ENCODE measurements at regions not wholly inside any gene's neighbourhood (a gene's known extent, or its start where the extent isn't known, plus 50 kb on each side); places are given as distances from the start of the nearest gene placed in this dataset.
A peak's percentile ranks its signal among the peaks of the same experiment; 100 is the strongest.

DNA sequence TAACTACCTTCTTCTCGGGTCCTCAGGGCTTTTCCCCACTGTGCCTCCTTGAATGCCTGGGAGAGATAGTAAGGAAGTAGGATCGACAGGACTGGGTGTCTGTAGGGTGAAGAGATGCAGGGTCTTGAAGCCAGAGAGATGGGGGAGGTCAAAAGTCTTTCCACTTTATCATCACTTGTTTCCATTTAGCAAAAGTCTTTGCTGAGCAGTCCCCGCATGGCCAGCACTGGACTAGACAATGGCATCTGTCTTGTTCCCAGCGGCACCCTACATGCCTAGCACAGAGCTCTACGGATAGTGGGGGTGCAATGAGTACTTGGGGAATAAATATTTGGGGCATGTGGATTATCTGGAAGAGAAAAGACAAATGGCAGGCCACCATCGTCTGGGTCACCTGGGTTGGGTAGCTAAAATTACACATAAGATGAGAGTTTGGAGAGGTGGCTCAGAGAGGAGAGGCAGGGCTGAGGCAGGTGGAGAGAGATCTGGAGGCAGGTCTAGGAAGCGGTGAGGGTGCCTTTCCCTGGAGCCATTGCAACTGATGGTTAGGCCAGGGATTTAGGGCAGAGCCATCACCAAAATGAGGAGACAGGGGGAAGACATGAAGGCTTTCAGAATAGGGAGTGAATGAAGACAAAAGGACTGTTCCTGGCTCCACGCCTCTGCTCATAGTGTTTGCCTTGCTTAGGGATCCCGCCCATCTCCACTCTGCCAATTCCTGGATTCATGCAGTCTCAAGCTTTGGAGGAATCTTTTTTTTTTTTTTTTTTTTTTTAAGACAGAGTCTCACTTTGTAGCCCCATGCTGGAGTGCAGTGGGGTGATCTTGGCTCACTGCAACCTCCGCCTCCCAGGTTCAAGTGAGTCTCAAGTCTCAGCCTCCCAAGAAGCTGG, 250.8 kb upstream of the KLF4 start:
- peaks cover 54% of the 10 kb centered on the region for H3K4me1 ChIP-seq (ENCODE audit: control insufficient read depth, insufficient read depth, low read length)
- H3K9me3 ChIP-seq (ENCODE audit: control insufficient read depth, low read length), result no peaks in the 10 kb centered on the region
- DNase-seq (ENCODE audit: low read depth), result no peak
- H3K36me3 ChIP-seq (ENCODE audit: control insufficient read depth, insufficient read depth, low read length, severe bottlenecking), result no peaks in the 10 kb centered on the region
- H3K27me3 ChIP-seq (replicated peaks; ENCODE audit: control insufficient read depth, insufficient read depth, low read length), result no peaks in the 10 kb centered on the region
- peak overlapping the region; percentile 14 for H3K9ac ChIP-seq (ENCODE audit: low read length)
- no peak overlapping the region for H3K4me3 ChIP-seq (ENCODE audit: low read length)

GRCh38 chr9:107739601-107740082, 250.1 kb upstream of the KLF4 start:
- DNase-seq (ENCODE audit: low read depth), result peak; percentile 42
- Histone ChIP-seq H3K9ac (ENCODE audit: low read length) (peak overlapping the region; percentile 69), H3K36me3 (ENCODE audit: control insufficient read depth, insufficient read depth, low read length, severe bottlenecking) (no peaks in the 10 kb centered on the region), H3K4me1 (ENCODE audit: control insufficient read depth, insufficient read depth, low read length) (peaks cover 61% of the 10 kb centered on the region), H3K27me3 (replicated peaks; ENCODE audit: control insufficient read depth, insufficient read depth, low read length) (no peaks in the 10 kb centered on the region), H3K4me3 (ENCODE audit: low read length) (no peak overlapping the region), H3K9me3 (ENCODE audit: control insufficient read depth, low read length) (no peaks in the 10 kb centered on the region)

- H3K9me3 ChIP-seq (ENCODE audit: control insufficient read depth, low read length), result no peaks in the 10 kb centered on the region
- no peaks in the 10 kb centered on the region for H3K27me3 ChIP-seq (replicated peaks; ENCODE audit: control insufficient read depth, insufficient read depth, low read length)
- peak overlapping the region; percentile 2 for H3K4me3 ChIP-seq (ENCODE audit: low read length)
- peak overlapping the region; percentile 69 for H3K9ac ChIP-seq (ENCODE audit: low read length)
- no peak for DNase-seq (ENCODE audit: low read depth)
- H3K4me1 ChIP-seq (ENCODE audit: control insufficient read depth, insufficient read depth, low read length), result peaks cover 68% of the 10 kb centered on the region
- no peaks in the 10 kb centered on the region for H3K36me3 ChIP-seq (ENCODE audit: control insufficient read depth, insufficient read depth, low read length, severe bottlenecking)
These were observed 249.2 kb upstream of the KLF4 start for GRCh38 chr9:107738789-107739188.

- Histone ChIP-seq H3K9me3 (ENCODE audit: control insufficient read depth, low read length) (no peaks in the 10 kb centered on the region), H3K4me1 (ENCODE audit: control insufficient read depth, insufficient read depth, low read length) (peaks cover 74% of the 10 kb centered on the region), H3K9ac (ENCODE audit: low read length) (peak overlapping the region; percentile 69), H3K27me3 (replicated peaks; ENCODE audit: control insufficient read depth, insufficient read depth, low read length) (no peaks in the 10 kb centered on the region), H3K36me3 (ENCODE audit: control insufficient read depth, insufficient read depth, low read length, severe bottlenecking) (no peaks in the 10 kb centered on the region), H3K4me3 (ENCODE audit: low read length) (peak overlapping the region; percentile 52)
- DNase-seq (ENCODE audit: low read depth), result peak; percentile 36
These were observed 248.6 kb upstream of the KLF4 start for GRCh38 chr9:107737987-107738743.

GRCh38 chr9:107737610-107737986, 248.0 kb upstream of the KLF4 start:
- H3K36me3 ChIP-seq (ENCODE audit: control insufficient read depth, insufficient read depth, low read length, severe bottlenecking), result no peaks in the 10 kb centered on the region
- H3K4me3 ChIP-seq (ENCODE audit: low read length), result peak overlapping the region; percentile 52
- H3K4me1 ChIP-seq (ENCODE audit: control insufficient read depth, insufficient read depth, low read length), result peaks cover 78% of the 10 kb centered on the region
- no peak for DNase-seq (ENCODE audit: low read depth)
- peak overlapping the region; percentile 69 for H3K9ac ChIP-seq (ENCODE audit: low read length)
- H3K27me3 ChIP-seq (replicated peaks; ENCODE audit: control insufficient read depth, insufficient read depth, low read length), result no peaks in the 10 kb centered on the region
- no peaks in the 10 kb centered on the region for H3K9me3 ChIP-seq (ENCODE audit: control insufficient read depth, low read length)

- Histone ChIP-seq H3K36me3 (ENCODE audit: control insufficient read depth, insufficient read depth, low read length, severe bottlenecking) (no peaks in the 10 kb centered on the region), H3K9ac (ENCODE audit: low read length) (no peak overlapping the region), H3K4me3 (ENCODE audit: low read length) (no peak overlapping the region), H3K4me1 (ENCODE audit: control insufficient read depth, insufficient read depth, low read length) (peaks cover 73% of the 10 kb centered on the region), H3K27me3 (replicated peaks; ENCODE audit: control insufficient read depth, insufficient read depth, low read length) (no peaks in the 10 kb centered on the region), H3K9me3 (ENCODE audit: control insufficient read depth, low read length) (no peaks in the 10 kb centered on the region)
- DNase-seq (ENCODE audit: low read depth), result no peak
These were observed 246.3 kb upstream of the KLF4 start for GRCh38 chr9:107735821-107736220.

- H3K9me3 ChIP-seq (ENCODE audit: control insufficient read depth, low read length), result no peaks in the 10 kb centered on the region
- H3K4me1 ChIP-seq (ENCODE audit: control insufficient read depth, insufficient read depth, low read length), result peaks cover 59% of the 10 kb centered on the region
- peak; percentile 95 for DNase-seq (ENCODE audit: low read depth)
- peak overlapping the region; percentile 50 for H3K4me3 ChIP-seq (ENCODE audit: low read length)
- no peaks in the 10 kb centered on the region for H3K27me3 ChIP-seq (replicated peaks; ENCODE audit: control insufficient read depth, insufficient read depth, low read length)
- H3K36me3 ChIP-seq (ENCODE audit: control insufficient read depth, insufficient read depth, low read length, severe bottlenecking), result no peaks in the 10 kb centered on the region
- H3K9ac ChIP-seq (ENCODE audit: low read length), result peak overlapping the region; percentile 82
These were observed 244.9 kb upstream of the KLF4 start for GRCh38 chr9:107734256-107735013.

DNA sequence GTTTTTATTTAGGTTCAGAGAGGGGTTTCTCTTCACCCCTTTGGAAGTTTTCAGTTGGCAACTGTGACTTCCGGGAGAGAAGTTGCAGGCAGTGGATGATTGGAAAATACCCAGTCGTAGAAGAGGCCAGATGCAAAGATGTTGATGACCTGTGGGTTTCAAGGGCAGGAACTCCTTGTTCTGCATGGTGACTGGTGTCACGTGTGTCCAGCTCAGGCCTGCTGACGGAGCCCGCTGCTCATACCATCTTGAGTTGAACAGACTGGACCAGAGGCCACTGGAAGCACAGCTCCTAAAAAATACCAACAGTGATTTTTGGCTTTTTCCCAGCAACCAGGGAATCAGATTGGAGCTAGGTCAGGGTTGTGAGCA, 243.9 kb upstream of the KLF4 start:
- no peaks in the 10 kb centered on the region for H3K9me3 ChIP-seq (ENCODE audit: control insufficient read depth, low read length)
- peak overlapping the region; percentile 81 for H3K9ac ChIP-seq (ENCODE audit: low read length)
- DNase-seq (ENCODE audit: low read depth), result no peak
- H3K36me3 ChIP-seq (ENCODE audit: control insufficient read depth, insufficient read depth, low read length, severe bottlenecking), result no peaks in the 10 kb centered on the region
- peak overlapping the region; percentile 75 for H3K4me3 ChIP-seq (ENCODE audit: low read length)
- no peaks in the 10 kb centered on the region for H3K27me3 ChIP-seq (replicated peaks; ENCODE audit: control insufficient read depth, insufficient read depth, low read length)
- peaks cover 50% of the 10 kb centered on the region for H3K4me1 ChIP-seq (ENCODE audit: control insufficient read depth, insufficient read depth, low read length)

DNA sequence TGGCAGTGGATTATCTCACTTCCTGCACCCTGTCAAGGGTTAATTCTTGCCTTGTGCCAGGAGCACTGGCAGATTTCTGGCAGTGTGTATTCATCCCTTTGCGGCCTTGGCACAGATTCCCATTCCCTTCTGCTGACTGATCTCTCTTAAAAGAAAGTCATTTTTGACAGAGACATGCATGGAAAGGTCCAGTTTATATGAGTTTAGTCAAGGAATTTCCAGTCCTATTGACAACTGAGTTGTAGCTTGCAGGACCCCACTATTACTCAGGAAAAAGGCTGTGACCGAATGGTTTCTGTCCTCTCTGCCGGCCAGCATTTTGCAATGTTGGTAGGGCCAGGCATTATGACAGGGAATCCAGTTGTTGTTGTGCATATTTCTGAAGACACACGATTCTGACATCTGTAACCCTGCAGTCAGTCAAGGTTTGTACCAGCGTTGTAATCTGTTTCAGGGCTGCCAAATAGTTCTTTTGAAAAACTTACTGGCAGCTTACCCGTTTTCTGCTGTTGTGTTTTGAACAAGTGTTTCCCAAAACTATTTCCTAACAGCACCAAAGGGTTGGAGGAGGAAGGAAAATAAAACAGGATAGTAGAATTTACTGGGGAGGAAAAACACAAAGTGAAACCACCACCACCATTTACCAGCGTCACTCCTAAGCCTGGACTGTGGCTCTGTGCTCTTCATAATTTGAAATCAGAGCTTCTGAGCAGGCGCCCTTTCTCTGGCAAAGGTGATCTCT, 243.4 kb upstream of the KLF4 start:
- H3K4me1 ChIP-seq (ENCODE audit: control insufficient read depth, insufficient read depth, low read length), result peaks cover 44% of the 10 kb centered on the region
- no peaks in the 10 kb centered on the region for H3K9me3 ChIP-seq (ENCODE audit: control insufficient read depth, low read length)
- DNase-seq (ENCODE audit: low read depth), result peak; percentile 80
- peak overlapping the region; percentile 81 for H3K9ac ChIP-seq (ENCODE audit: low read length)
- H3K4me3 ChIP-seq (ENCODE audit: low read length), result peak overlapping the region; percentile 75
- H3K36me3 ChIP-seq (ENCODE audit: control insufficient read depth, insufficient read depth, low read length, severe bottlenecking), result no peaks in the 10 kb centered on the region
- no peaks in the 10 kb centered on the region for H3K27me3 ChIP-seq (replicated peaks; ENCODE audit: control insufficient read depth, insufficient read depth, low read length)

DNA sequence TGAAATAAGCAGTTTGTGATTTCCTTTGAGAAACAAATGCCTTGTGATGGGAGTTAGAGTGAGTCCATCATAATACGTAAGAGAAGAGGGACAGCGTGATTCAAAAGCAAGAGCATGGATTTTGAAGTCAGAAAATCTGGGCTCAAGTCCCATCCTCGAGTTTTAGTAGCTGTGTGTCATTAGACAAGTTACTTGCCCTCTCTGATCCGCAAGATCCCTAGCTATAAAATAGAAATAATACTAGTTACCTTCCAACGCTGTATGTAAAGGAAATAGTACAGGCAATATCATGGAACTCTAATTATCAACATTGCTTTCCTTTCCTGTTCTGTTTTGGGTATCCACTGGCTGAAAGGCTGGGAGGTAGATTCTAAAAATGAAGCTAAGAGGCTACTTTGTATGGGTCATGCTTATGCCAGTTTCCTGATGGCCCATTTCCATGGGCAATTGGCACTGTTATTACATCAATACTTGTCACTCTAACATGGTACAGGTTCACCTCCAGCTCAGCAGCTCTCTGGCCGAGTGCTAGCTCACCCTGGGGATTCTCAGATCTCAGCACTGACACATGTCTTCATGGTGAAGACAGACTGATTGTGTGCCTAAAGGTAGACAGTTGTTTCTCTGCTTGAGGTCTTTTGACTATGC, 241.7 kb upstream of the KLF4 start:
- Histone ChIP-seq H3K4me1 (ENCODE audit: control insufficient read depth, insufficient read depth, low read length) (peaks cover 45% of the 10 kb centered on the region), H3K36me3 (ENCODE audit: control insufficient read depth, insufficient read depth, low read length, severe bottlenecking) (no peaks in the 10 kb centered on the region), H3K9ac (ENCODE audit: low read length) (no peak overlapping the region), H3K9me3 (ENCODE audit: control insufficient read depth, low read length) (no peaks in the 10 kb centered on the region), H3K4me3 (ENCODE audit: low read length) (no peak overlapping the region), H3K27me3 (replicated peaks; ENCODE audit: control insufficient read depth, insufficient read depth, low read length) (no peaks in the 10 kb centered on the region)
- DNase-seq (ENCODE audit: low read depth), result no peak
